ENCODE measurements at regions not wholly inside any gene's neighbourhood (a gene's known extent, or its start where the extent isn't known, plus 50 kb on each side); places are given as distances from the start of the nearest gene placed in this dataset.
"Not testable (repeated sequence)": the region's sequence is repeated elsewhere in the genome, so short reads cannot be mapped to it uniquely, and the experiment has no call there.

GRCh38 chr4:123652476-123652875 is 255.9 kb downstream of the SPRY1 start:
- no peaks in the 10 kb centered on the region for H3K27me3 ChIP-seq (ENCODE audit: control insufficient read depth in 1 of 2, insufficient read depth in 2 of 2, low read length in 1 of 2)
- DNase-seq: no peak
- 7% methylated on average over 1 of the region's 1 CpG for WGBS, 2 donors
- H3K9me3 ChIP-seq (ENCODE audit: control insufficient read depth, low read length): no peaks in the 10 kb centered on the region
- no peak for ATAC-seq (ENCODE audit: low FRiP score)
- no peak overlapping the region for H3K27ac ChIP-seq (ENCODE audit: low read depth in 1 of 2, low read length in 2 of 2)
- no peaks in the 10 kb centered on the region for H3K36me3 ChIP-seq (ENCODE audit: control insufficient read depth in 1 of 2, insufficient read depth in 2 of 2, low read length in 1 of 2)
- H3K4me1 ChIP-seq (ENCODE audit: control insufficient read depth in 1 of 2, insufficient read depth in 2 of 2, low read length in 2 of 2): peaks cover 0 to 3% of the 10 kb centered on the region in 2 donors
- no peak overlapping the region for H3K4me3 ChIP-seq (ENCODE audit: low read length in 2 of 2)
- intact Hi-C loops (cut with DNase I): loop anchor here (5.0 kb wide), 3 partner anchors 65 to 255 kb away; partner anchors contain the start of gene SPRY1 (in 1 of the 2)

GRCh38 chr4:123653236-123653635 is 256.6 kb downstream of the SPRY1 start:
- no peak for DNase-seq
- no peak for ATAC-seq (ENCODE audit: low FRiP score)
- no peak overlapping the region for H3K4me3 ChIP-seq (ENCODE audit: low read length in 2 of 2)
- WGBS, 2 donors: 96 to 98% methylated on average over 2 of the region's 2 CpGs
- H3K27me3 ChIP-seq (ENCODE audit: control insufficient read depth in 1 of 2, insufficient read depth in 2 of 2, low read length in 1 of 2): no peaks in the 10 kb centered on the region
- no peaks in the 10 kb centered on the region for H3K9me3 ChIP-seq (ENCODE audit: control insufficient read depth, low read length)
- intact Hi-C loops (cut with DNase I): loop anchor here (5.0 kb wide), 3 partner anchors 66 to 256 kb away; partner anchors contain the start of gene SPRY1 (in 1 of the 2)
- no peaks in the 10 kb centered on the region for H3K36me3 ChIP-seq (ENCODE audit: control insufficient read depth in 1 of 2, insufficient read depth in 2 of 2, low read length in 1 of 2)
- no peak overlapping the region for H3K27ac ChIP-seq (ENCODE audit: low read depth in 1 of 2, low read length in 2 of 2)
- H3K4me1 ChIP-seq (ENCODE audit: control insufficient read depth in 1 of 2, insufficient read depth in 2 of 2, low read length in 2 of 2): peaks cover 0 to 3% of the 10 kb centered on the region in 2 donors

- H3K9me3 ChIP-seq (ENCODE audit: control insufficient read depth, low read length); H3K4me1 ChIP-seq (ENCODE audit: control insufficient read depth in 1 of 2, insufficient read depth in 2 of 2, low read length in 2 of 2); H3K4me3 ChIP-seq (ENCODE audit: low read length in 2 of 2); H3K36me3 ChIP-seq (ENCODE audit: control insufficient read depth in 1 of 2, insufficient read depth in 2 of 2, low read length in 1 of 2); H3K27me3 ChIP-seq (ENCODE audit: control insufficient read depth in 1 of 2, insufficient read depth in 2 of 2, low read length in 1 of 2); ATAC-seq (ENCODE audit: low FRiP score); H3K27ac ChIP-seq (ENCODE audit: low read depth in 1 of 2, low read length in 2 of 2); DNase-seq; intact Hi-C loops (cut with DNase I): not testable (repeated sequence)
Measured at GRCh38 chr4:123656746-123657294, 260.2 kb downstream of the SPRY1 start.

GRCh38 chr4:123657606-123658005 is 261.0 kb downstream of the SPRY1 start:
- H3K4me1 ChIP-seq (ENCODE audit: control insufficient read depth in 1 of 2, insufficient read depth in 2 of 2, low read length in 2 of 2); H3K27me3 ChIP-seq (ENCODE audit: control insufficient read depth in 1 of 2, insufficient read depth in 2 of 2, low read length in 1 of 2); H3K4me3 ChIP-seq (ENCODE audit: low read length in 2 of 2); H3K9me3 ChIP-seq (ENCODE audit: control insufficient read depth, low read length); ATAC-seq (ENCODE audit: low FRiP score); H3K36me3 ChIP-seq (ENCODE audit: control insufficient read depth in 1 of 2, insufficient read depth in 2 of 2, low read length in 1 of 2); intact Hi-C loops (cut with DNase I); H3K27ac ChIP-seq (ENCODE audit: low read depth in 1 of 2, low read length in 2 of 2); DNase-seq: not testable (repeated sequence)
- WGBS, 2 donors: 97 to 100% methylated on average over 2 of the region's 2 CpGs

GRCh38 chr4:123659262-123659661 is 262.7 kb downstream of the SPRY1 start:
- DNase-seq (no peak), ATAC-seq (ENCODE audit: low FRiP score) (no peak)
- Histone ChIP-seq H3K4me3 (ENCODE audit: low read length in 2 of 2) (no peak overlapping the region), H3K9me3 (ENCODE audit: control insufficient read depth, low read length) (no peaks in the 10 kb centered on the region), H3K27ac (ENCODE audit: low read depth in 1 of 2, low read length in 2 of 2) (no peak overlapping the region), H3K27me3 (ENCODE audit: control insufficient read depth in 1 of 2, insufficient read depth in 2 of 2, low read length in 1 of 2) (no peaks in the 10 kb centered on the region), H3K4me1 (ENCODE audit: control insufficient read depth in 1 of 2, insufficient read depth in 2 of 2, low read length in 2 of 2) (peaks cover 0 to 3% of the 10 kb centered on the region in 2 donors), H3K36me3 (ENCODE audit: control insufficient read depth in 1 of 2, insufficient read depth in 2 of 2, low read length in 1 of 2) (no peaks in the 10 kb centered on the region)
- intact Hi-C loops (cut with DNase I): no loop called here

GRCh38 chr4:123659730-123660129 is 263.1 kb downstream of the SPRY1 start:
- intact Hi-C loops (cut with DNase I): loop anchor here (2.0 to 10.0 kb wide), 3 partner anchors 263 to 555 kb away; partner anchors contain the start of gene SPRY1 (in 1 of the 2)
- ATAC-seq (ENCODE audit: low FRiP score) (no peak), DNase-seq (no peak)
- no peaks in the 10 kb centered on the region for H3K9me3 ChIP-seq (ENCODE audit: control insufficient read depth, low read length)
- 95 to 96% methylated on average over 1 of the region's 1 CpG for WGBS, 2 donors
- no peaks in the 10 kb centered on the region for H3K36me3 ChIP-seq (ENCODE audit: control insufficient read depth in 1 of 2, insufficient read depth in 2 of 2, low read length in 1 of 2)
- no peaks in the 10 kb centered on the region for H3K27me3 ChIP-seq (ENCODE audit: control insufficient read depth in 1 of 2, insufficient read depth in 2 of 2, low read length in 1 of 2)
- no peak overlapping the region for H3K27ac ChIP-seq (ENCODE audit: low read depth in 1 of 2, low read length in 2 of 2)
- peaks cover 0 to 3% of the 10 kb centered on the region in 2 donors for H3K4me1 ChIP-seq (ENCODE audit: control insufficient read depth in 1 of 2, insufficient read depth in 2 of 2, low read length in 2 of 2)
- H3K4me3 ChIP-seq (ENCODE audit: low read length in 2 of 2): no peak overlapping the region

GRCh38 chr4:123661080-123661737 is 264.6 kb downstream of the SPRY1 start:
- intact Hi-C loops (cut with DNase I): loop anchor here (2.0 to 10.0 kb wide), 3 partner anchors 264 to 556 kb away; partner anchors contain the start of gene SPRY1 (in 1 of the 2)
- H3K36me3 ChIP-seq (ENCODE audit: control insufficient read depth in 1 of 2, insufficient read depth in 2 of 2, low read length in 1 of 2): no peaks in the 10 kb centered on the region
- H3K9me3 ChIP-seq (ENCODE audit: control insufficient read depth, low read length): no peaks in the 10 kb centered on the region
- H3K27me3 ChIP-seq (ENCODE audit: control insufficient read depth in 1 of 2, insufficient read depth in 2 of 2, low read length in 1 of 2): no peaks in the 10 kb centered on the region
- no peak overlapping the region for H3K4me3 ChIP-seq (ENCODE audit: low read length in 2 of 2)
- DNase-seq: no peak
- H3K4me1 ChIP-seq (ENCODE audit: control insufficient read depth in 1 of 2, insufficient read depth in 2 of 2, low read length in 2 of 2): peaks cover 0 to 3% of the 10 kb centered on the region in 2 donors
- ATAC-seq (ENCODE audit: low FRiP score): no peak
- no peak overlapping the region for H3K27ac ChIP-seq (ENCODE audit: low read depth in 1 of 2, low read length in 2 of 2)

- DNase-seq: no peak
- Histone ChIP-seq H3K27me3 (ENCODE audit: control insufficient read depth in 1 of 2, insufficient read depth in 2 of 2, low read length in 1 of 2) (no peaks in the 10 kb centered on the region), H3K27ac (ENCODE audit: low read depth in 1 of 2, low read length in 2 of 2) (no peak overlapping the region), H3K9me3 (ENCODE audit: control insufficient read depth, low read length) (no peaks in the 10 kb centered on the region), H3K4me1 (ENCODE audit: control insufficient read depth in 1 of 2, insufficient read depth in 2 of 2, low read length in 2 of 2) (peaks cover 0 to 3% of the 10 kb centered on the region in 2 donors), H3K4me3 (ENCODE audit: low read length in 2 of 2) (no peak overlapping the region), H3K36me3 (ENCODE audit: control insufficient read depth in 1 of 2, insufficient read depth in 2 of 2, low read length in 1 of 2) (no peaks in the 10 kb centered on the region)
- ATAC-seq (ENCODE audit: low FRiP score): no peak
- intact Hi-C loops (cut with DNase I): loop anchor here (5.0 to 10.0 kb wide), 2 partner anchors 536 to 558 kb away; no protein-coding TSS in a partner anchor
Measured at GRCh38 chr4:123662827-123663226, 266.2 kb downstream of the SPRY1 start.

GRCh38 chr4:123666486-123666885 is 269.9 kb downstream of the SPRY1 start:
- Histone ChIP-seq H3K27ac (ENCODE audit: low read depth in 1 of 2, low read length in 2 of 2) (no peak overlapping the region), H3K9me3 (ENCODE audit: control insufficient read depth, low read length) (no peaks in the 10 kb centered on the region), H3K27me3 (ENCODE audit: control insufficient read depth in 1 of 2, insufficient read depth in 2 of 2, low read length in 1 of 2) (no peaks in the 10 kb centered on the region), H3K4me3 (ENCODE audit: low read length in 2 of 2) (no peak overlapping the region), H3K36me3 (ENCODE audit: control insufficient read depth in 1 of 2, insufficient read depth in 2 of 2, low read length in 1 of 2) (no peaks in the 10 kb centered on the region), H3K4me1 (ENCODE audit: control insufficient read depth in 1 of 2, insufficient read depth in 2 of 2, low read length in 2 of 2) (no peaks in the 10 kb centered on the region)
- ATAC-seq (ENCODE audit: low FRiP score) (no peak), DNase-seq (no peak)
- intact Hi-C loops (cut with DNase I): loop anchor here (10.0 kb wide), 1 partner anchor 562 kb away; no protein-coding TSS in a partner anchor
- WGBS, 2 donors: 98 to 99% methylated on average over 5 of the region's 5 CpGs

Data from aorta (tissue), 5 donors.